ENCODE measurements at regions not wholly inside any gene's neighbourhood (a gene's known extent, or its start where the extent isn't known, plus 50 kb on each side); places are given as distances from the start of the nearest gene placed in this dataset.
"Not testable (repeated sequence)": the region's sequence is repeated elsewhere in the genome, so short reads cannot be mapped to it uniquely, and the experiment has no call there.

DNA sequence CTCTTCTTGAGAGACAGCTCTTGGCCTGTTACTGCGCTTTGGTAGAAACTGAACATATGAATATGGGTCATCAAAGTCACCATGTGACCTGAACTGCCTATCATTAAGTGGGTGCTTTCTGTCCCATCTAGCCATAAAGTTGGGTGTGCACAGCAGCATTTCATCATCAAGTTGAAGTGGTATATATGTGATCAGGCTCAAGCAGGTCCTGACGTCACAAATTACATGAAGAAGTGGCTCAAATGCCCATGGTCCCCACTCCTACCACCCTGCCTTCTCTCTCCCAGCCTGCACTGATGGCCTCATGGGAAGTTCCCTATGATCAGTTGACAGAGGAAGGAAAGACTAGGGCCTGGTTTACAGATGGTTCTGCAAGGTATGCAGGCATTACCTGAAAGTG, 308.8 kb upstream of the MGAT4C start:
- no peak overlapping the region for H3K4me3 ChIP-seq
- H3K27ac ChIP-seq, result no peak overlapping the region
- TF ChIP-seq POLR2A (IDR thresholded peaks at IDR 0.05) (no peak), EP300 (IDR thresholded peaks at IDR 0.05) (no peak), POLR2AphosphoS5 (IDR thresholded peaks at IDR 0.05) (no peak)
- TF ChIP-seq, protein P1, sequence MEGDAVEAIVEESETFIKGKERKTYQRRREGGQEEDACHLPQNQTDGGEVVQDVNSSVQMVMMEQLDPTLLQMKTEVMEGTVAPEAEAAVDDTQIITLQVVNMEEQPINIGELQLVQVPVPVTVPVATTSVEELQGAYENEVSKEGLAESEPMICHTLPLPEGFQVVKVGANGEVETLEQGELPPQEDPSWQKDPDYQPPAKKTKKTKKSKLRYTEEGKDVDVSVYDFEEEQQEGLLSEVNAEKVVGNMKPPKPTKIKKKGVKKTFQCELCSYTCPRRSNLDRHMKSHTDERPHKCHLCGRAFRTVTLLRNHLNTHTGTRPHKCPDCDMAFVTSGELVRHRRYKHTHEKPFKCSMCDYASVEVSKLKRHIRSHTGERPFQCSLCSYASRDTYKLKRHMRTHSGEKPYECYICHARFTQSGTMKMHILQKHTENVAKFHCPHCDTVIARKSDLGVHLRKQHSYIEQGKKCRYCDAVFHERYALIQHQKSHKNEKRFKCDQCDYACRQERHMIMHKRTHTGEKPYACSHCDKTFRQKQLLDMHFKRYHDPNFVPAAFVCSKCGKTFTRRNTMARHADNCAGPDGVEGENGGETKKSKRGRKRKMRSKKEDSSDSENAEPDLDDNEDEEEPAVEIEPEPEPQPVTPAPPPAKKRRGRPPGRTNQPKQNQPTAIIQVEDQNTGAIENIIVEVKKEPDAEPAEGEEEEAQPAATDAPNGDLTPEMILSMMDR (IDR thresholded peaks at IDR 0.05), result no peak
- no peaks in the 10 kb centered on the region for H3K36me3 ChIP-seq
- no peaks in the 10 kb centered on the region for H3K27me3 ChIP-seq
- DNase-seq, result no peak
- H3K9me3 ChIP-seq, result no peaks in the 10 kb centered on the region
- WGBS, 2 donors, result 94 to 97% methylated on average over 2 of the region's 2 CpGs
- no peaks in the 10 kb centered on the region for H3K4me1 ChIP-seq
- intact Hi-C loops (cut with DNase I), result no loop called here

DNA sequence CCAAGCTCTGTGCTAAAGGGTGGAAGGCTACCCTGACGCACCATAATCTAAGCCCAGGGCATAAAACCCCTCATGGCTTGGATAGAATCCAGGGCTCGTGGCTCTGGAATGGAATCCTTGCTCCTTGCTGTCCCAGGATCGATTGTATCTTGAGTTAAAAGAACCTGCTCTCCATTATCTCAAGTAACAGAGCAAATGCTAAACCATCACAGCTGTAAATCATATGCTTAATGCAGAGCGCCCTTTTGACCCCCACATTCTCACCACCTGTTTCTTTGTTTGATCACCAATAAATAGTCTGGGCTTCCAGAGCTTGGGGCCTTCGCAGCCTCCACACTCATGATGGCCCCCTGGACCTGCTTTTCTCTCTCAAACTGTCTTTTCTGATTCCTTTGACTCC, 299.3 kb upstream of the MGAT4C start:
- H3K4me3 ChIP-seq; H3K27ac ChIP-seq; DNase-seq; H3K4me1 ChIP-seq; H3K9me3 ChIP-seq; intact Hi-C loops (cut with DNase I); H3K36me3 ChIP-seq; H3K27me3 ChIP-seq: not testable (repeated sequence)
- WGBS, 2 donors, result 32 to 47% methylated on average over 5 of the region's 5 CpGs

GRCh38 chr12:86551146-86551571, 295.0 kb upstream of the MGAT4C start:
- H3K9me3 ChIP-seq, result no peaks in the 10 kb centered on the region
- TF ChIP-seq, protein P1 (IDR thresholded peaks at IDR 0.05), result no peak
- TF ChIP-seq POLR2AphosphoS5 (IDR thresholded peaks at IDR 0.05) (no peak), POLR2A (IDR thresholded peaks at IDR 0.05) (no peak), EP300 (IDR thresholded peaks at IDR 0.05) (no peak)
- no peaks in the 10 kb centered on the region for H3K27me3 ChIP-seq
- no peak overlapping the region for H3K27ac ChIP-seq
- DNase-seq, result no peak
- WGBS, 2 donors, result 68 to 78% methylated on average over 1 of the region's 1 CpG
- intact Hi-C loops (cut with DNase I), result no loop called here
- no peak overlapping the region for H3K4me3 ChIP-seq
- H3K4me1 ChIP-seq, result no peaks in the 10 kb centered on the region
- no peaks in the 10 kb centered on the region for H3K36me3 ChIP-seq

DNA sequence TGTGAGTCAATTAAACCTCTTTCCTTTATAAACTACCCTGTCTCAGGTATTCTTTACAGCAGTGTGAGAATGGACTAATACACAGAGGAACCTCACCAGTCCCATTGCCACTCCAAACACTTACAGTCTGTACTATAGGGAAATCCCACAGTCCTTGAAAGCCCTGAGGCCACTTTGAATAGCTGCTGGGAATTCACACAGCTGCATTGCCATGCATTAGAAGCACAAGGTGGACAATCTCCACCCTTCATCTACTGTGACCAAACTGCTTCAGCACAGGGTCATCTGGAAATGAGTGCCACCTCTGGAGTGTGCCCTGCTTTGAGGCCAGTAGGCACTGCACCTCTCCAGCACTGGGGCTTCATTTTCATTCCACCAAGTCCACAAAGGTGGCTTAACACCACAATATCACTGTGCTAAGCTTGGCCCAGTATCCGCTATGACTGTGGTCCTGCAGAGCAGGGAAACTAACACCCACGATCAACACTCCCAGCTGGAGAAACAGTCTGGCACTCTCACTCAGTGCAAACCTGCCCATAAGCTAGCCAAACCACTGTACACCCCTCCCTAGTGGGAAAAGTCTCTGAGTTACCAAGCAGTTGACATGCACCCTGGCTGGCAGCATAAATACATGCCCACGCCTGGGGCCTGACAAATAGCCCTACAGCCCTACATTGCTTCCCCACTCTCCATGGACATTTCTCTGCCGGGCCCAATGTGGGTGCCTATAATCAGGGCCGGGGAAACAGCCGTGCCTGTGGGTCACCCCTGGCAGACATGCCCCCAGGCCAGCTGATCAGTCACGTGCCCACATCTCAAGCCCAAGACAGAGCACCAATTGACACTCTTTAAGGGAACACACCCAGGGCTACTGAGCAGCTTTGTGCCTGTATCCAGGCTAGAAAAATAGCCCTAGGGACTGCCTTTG, 294.3 kb upstream of the MGAT4C start:
- intact Hi-C loops (cut with DNase I), result no loop called here
- H3K9me3 ChIP-seq, result no peaks in the 10 kb centered on the region
- no peaks in the 10 kb centered on the region for H3K27me3 ChIP-seq
- no peak overlapping the region for H3K4me3 ChIP-seq
- TF ChIP-seq EP300 (IDR thresholded peaks at IDR 0.05), result no peak
- TF ChIP-seq, protein P1 (IDR thresholded peaks at IDR 0.05), result no peak
- no peak for DNase-seq
- H3K36me3 ChIP-seq, result no peaks in the 10 kb centered on the region
- H3K27ac ChIP-seq, result no peak overlapping the region
- no peaks in the 10 kb centered on the region for H3K4me1 ChIP-seq
- WGBS, 2 donors, result 83 to 89% methylated on average over 7 of the region's 7 CpGs

- DNase-seq, result no peak
- Histone ChIP-seq H3K27me3 (no peaks in the 10 kb centered on the region), H3K9me3 (no peaks in the 10 kb centered on the region), H3K4me1 (no peaks in the 10 kb centered on the region), H3K4me3 (no peak overlapping the region), H3K36me3 (no peaks in the 10 kb centered on the region), H3K27ac (no peak overlapping the region)
- intact Hi-C loops (cut with DNase I), result no loop called here
- WGBS, 2 donors, result 41 to 43% methylated on average over 3 of the region's 3 CpGs
- TF ChIP-seq POLR2A (IDR thresholded peaks at IDR 0.05), result no peak
- no peak for TF ChIP-seq EP300 (IDR thresholded peaks at IDR 0.05)
- no peak for TF ChIP-seq POLR2AphosphoS5 (IDR thresholded peaks at IDR 0.05)
- TF ChIP-seq, protein P1 (IDR thresholded peaks at IDR 0.05), result no peak
These were observed 287.5 kb upstream of the MGAT4C start for GRCh38 chr12:86543716-86544115.
